GM12891 (cell line): ENCODE measurements at regions not wholly inside any gene's neighbourhood (a gene's known extent, or its start where the extent isn't known, plus 50 kb on each side); places are given as distances from the start of the nearest gene placed in this dataset.

Experiments
- DNase-seq: peaks from one replicate; pipeline ENCODE4 v3.0.0; 2011; ENCODE audit warnings: low spot score; ENCODE audit not compliant: insufficient read length
- FAIRE-seq: peaks from 2 replicates; lab custom pipeline; 2011; peaks lifted over from hg19 to GRCh38; lab: Jason Lieb, UNC
- PAX5 ChIP-seq: IDR thresholded peaks from 2 replicates; pipeline ENCODE4 v1.6.1; 2011; ENCODE audit warnings: low read length, moderate library complexity, mild to moderate bottlenecking; ENCODE audit not compliant: insufficient read depth, severe bottlenecking
- POLR2A ChIP-seq: IDR thresholded peaks from 2 replicates; pipeline ENCODE4 v1.6.1; 2011; ENCODE audit warnings: low read depth, low read length, control low read depth
- POLR2AphosphoS5 ChIP-seq: IDR thresholded peaks from 2 replicates; pipeline ENCODE4 v1.6.1; 2011; ENCODE audit warnings: low read depth, low read length, control low read depth
- POU2F2 ChIP-seq: IDR thresholded peaks from 2 replicates; pipeline ENCODE4 v1.6.1; 2011; ENCODE audit warnings: low read depth, mild to moderate bottlenecking, control low read depth, low read length, moderate library complexity
- SPI1 ChIP-seq: IDR thresholded peaks from 2 replicates; pipeline ENCODE4 v1.6.1; 2011; ENCODE audit warnings: low read depth, low read length, control low read depth
- TAF1 ChIP-seq: IDR thresholded peaks from 2 replicates; pipeline ENCODE4 v1.6.1; 2011; ENCODE audit warnings: low read depth, low read length, control low read depth

GRCh38 chr1:14366091-14367018 lies 232.1 kb upstream of the KAZN start:
- FAIRE-seq: no peak
- TF ChIP-seq POLR2AphosphoS5 (no peak), POU2F2 (no peak), TAF1 (no peak), SPI1 (no peak), PAX5 (no peak), POLR2A (no peak)
- DNase-seq: no peak

DNA sequence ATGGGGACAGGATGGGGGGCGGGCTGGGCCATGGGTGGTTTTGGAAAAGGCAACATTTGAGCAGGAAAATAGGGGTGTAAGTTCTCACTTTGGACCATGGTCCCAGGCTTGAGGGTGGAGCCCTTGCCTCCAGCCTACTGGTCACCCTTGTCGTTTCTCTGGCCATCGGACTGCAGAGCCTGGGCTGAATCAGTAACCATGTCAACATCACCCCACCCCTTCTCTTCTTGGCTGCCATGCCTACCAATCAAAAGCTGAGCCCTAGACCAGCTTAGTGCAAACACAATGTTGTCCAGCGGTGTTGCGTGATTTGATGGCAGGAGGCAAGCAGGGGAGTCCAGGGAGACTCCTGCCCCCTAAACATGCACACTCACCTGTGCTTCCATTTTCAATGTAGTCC lies 231.0 kb upstream of the KAZN start:
- TF ChIP-seq SPI1 (no peak), TAF1 (no peak), POLR2AphosphoS5 (no peak), POLR2A (no peak), PAX5 (no peak), POU2F2 (no peak)
- DNase-seq: no peak
- FAIRE-seq: no peak

- TF ChIP-seq SPI1: no peak
- no peak for TF ChIP-seq POU2F2
- no peak for TF ChIP-seq PAX5
- TF ChIP-seq POLR2A: no peak
- TF ChIP-seq TAF1: no peak
- TF ChIP-seq POLR2AphosphoS5: no peak
- DNase-seq (no peak), FAIRE-seq (no peak)
Measured at GRCh38 chr1:14369526-14370213, 228.8 kb upstream of the KAZN start.

GRCh38 chr1:14371771-14372497 lies 226.6 kb upstream of the KAZN start:
- FAIRE-seq (no peak), DNase-seq (no peak)

GRCh38 chr1:14372526-14372925 lies 226.0 kb upstream of the KAZN start:
- no peak for DNase-seq
- FAIRE-seq: no peak
- TF ChIP-seq POLR2A (no peak), POU2F2 (no peak), TAF1 (no peak), SPI1 (no peak), POLR2AphosphoS5 (no peak), PAX5 (no peak)

More at GRCh38 chr1:14371771-14372497, 226.6 kb upstream of the KAZN start:
- TF ChIP-seq POLR2A (no peak), POU2F2 (no peak), PAX5 (no peak), POLR2AphosphoS5 (no peak), SPI1 (no peak)

DNA sequence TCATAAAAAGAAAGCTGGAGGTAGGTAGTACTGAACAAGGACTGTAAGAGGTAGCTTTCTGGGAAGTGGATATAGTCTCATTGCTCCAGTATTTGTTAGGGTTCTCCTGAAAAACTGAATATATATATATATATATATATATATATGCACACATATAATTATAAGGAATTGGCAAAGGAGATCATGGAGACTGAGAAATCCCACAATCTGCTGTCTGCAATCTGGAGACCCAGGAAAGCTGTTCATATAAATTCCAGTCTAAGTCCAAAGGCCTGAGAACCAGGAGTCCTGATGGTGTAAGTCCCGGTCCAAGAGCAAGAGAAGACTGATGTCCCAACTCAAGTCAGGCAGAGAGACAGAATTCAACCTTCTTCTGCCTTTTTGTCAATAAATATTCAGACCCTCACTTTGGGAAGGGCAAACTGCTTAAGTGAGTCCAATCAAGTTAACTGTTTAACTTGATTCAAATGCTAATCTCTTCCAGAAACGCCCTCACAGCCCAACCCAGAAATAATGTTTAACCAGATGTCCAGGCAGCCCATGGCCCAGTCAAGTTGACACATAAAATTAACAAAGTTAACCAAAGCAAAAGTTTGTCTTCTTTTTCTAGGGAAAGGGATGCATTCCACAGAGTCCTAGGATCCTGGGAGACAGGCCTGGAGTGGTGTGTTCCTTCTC lies 225.3 kb upstream of the KAZN start:
- no peak for DNase-seq
- no peak for TF ChIP-seq SPI1
- TF ChIP-seq POLR2A: no peak
- no peak for TF ChIP-seq POU2F2
- TF ChIP-seq PAX5: no peak
- no peak for TF ChIP-seq TAF1
- no peak for TF ChIP-seq POLR2AphosphoS5
- FAIRE-seq: no peak

GRCh38 chr1:14375226-14375625 lies 223.3 kb upstream of the KAZN start:
- no peak for DNase-seq
- TF ChIP-seq POU2F2 (no peak), SPI1 (no peak), POLR2A (no peak), PAX5 (no peak), TAF1 (no peak), POLR2AphosphoS5 (no peak)
- no peak for FAIRE-seq

DNA sequence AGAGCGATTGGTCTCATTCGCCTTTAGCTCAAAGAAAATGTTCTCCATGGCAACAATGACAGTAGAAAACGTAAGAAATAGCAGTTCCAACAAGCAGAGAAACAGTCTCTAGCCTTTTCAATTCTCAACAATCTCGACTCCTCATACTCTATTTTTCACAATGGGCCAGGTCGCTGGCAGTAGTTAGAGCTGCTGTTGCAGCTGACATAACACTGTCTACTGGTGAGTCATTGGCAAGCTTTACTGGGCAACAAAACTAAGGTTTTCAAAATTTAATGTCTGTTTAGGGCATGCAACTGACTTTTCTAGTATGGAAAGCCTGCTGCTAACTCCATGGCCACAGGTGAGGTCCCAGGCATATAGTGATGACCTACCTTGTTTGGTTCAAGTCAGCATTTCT lies 221.1 kb upstream of the KAZN start:
- TF ChIP-seq POU2F2 (no peak), TAF1 (no peak), POLR2AphosphoS5 (no peak), PAX5 (no peak), SPI1 (no peak), POLR2A (no peak)
- no peak for FAIRE-seq
- DNase-seq: no peak

GRCh38 chr1:14380408-14380807 lies 218.1 kb upstream of the KAZN start:
- TF ChIP-seq PAX5: no peak
- TF ChIP-seq POLR2AphosphoS5: no peak
- no peak for TF ChIP-seq SPI1
- TF ChIP-seq POLR2A: no peak
- TF ChIP-seq POU2F2: no peak
- TF ChIP-seq TAF1: no peak
- DNase-seq (no peak), FAIRE-seq (no peak)

- TF ChIP-seq TAF1 (no peak), POU2F2 (no peak), PAX5 (no peak), POLR2AphosphoS5 (no peak), SPI1 (no peak), POLR2A (no peak)
- no peak for FAIRE-seq
- no peak for DNase-seq
Measured at GRCh38 chr1:14390816-14391215, 207.7 kb upstream of the KAZN start.
